GM12891 (cell line): ENCODE measurements at regions not wholly inside any gene's neighbourhood (a gene's known extent, or its start where the extent isn't known, plus 50 kb on each side); places are given as distances from the start of the nearest gene placed in this dataset.

Source experiments
- POLR2A ChIP-seq: IDR thresholded peaks from 2 replicates; pipeline ENCODE4 v1.6.1; 2011; ENCODE audit warnings: low read depth, low read length, control low read depth
- POLR2AphosphoS5 ChIP-seq: IDR thresholded peaks from 2 replicates; pipeline ENCODE4 v1.6.1; 2011; ENCODE audit warnings: low read depth, low read length, control low read depth
- POU2F2 ChIP-seq: IDR thresholded peaks from 2 replicates; pipeline ENCODE4 v1.6.1; 2011; ENCODE audit warnings: low read depth, mild to moderate bottlenecking, control low read depth, low read length, moderate library complexity
- SPI1 ChIP-seq: IDR thresholded peaks from 2 replicates; pipeline ENCODE4 v1.6.1; 2011; ENCODE audit warnings: low read depth, low read length, control low read depth

DNA sequence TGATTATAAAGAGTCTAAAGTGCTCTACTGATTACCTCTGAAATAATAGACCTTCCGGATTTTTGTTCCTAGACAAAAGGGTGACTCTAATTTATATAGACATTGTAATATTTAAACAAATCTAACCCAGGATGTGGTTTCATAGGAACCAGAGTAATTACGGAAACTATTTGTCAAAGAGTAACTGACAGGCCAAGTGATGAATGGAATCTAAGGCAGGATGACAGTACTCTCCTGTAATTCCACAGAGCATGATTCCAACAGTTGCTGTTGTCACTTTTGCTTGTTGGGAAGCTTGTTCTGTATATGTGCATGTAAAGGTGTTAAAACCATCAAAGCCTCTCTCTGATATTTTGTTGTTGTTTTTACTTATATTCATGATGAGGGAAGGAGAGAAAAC lies 1141.0 kb downstream of the IGSF11 start:
- TF ChIP-seq POLR2A (no peak), POLR2AphosphoS5 (no peak), SPI1 (no peak), POU2F2 (no peak)
